ENCODE measurements at regions not wholly inside any gene's neighbourhood (a gene's known extent, or its start where the extent isn't known, plus 50 kb on each side); places are given as distances from the start of the nearest gene placed in this dataset.

GRCh38 chr10:78299851-78300468, 266.3 kb downstream of the RPS24 start:
- TF ChIP-seq CTCF (IDR thresholded peaks at IDR 0.05; ENCODE audit: low read length) (no peak), EZH2 (IDR thresholded peaks at IDR 0.05; ENCODE audit: borderline replicate concordance, low read length) (no peak)

GRCh38 chr10:78300526-78300925, 266.9 kb downstream of the RPS24 start:
- H2AFZ ChIP-seq (ENCODE audit: low read length), result no peak overlapping the region

More at GRCh38 chr10:78299851-78300468, 266.3 kb downstream of the RPS24 start:
- H3K9me3 ChIP-seq (ENCODE audit: low read length), result peaks cover 3% of the 10 kb centered on the region; the same call in 1 of the 2 replicates
- no peak overlapping the region for H3K4me3 ChIP-seq (ENCODE audit: low read depth, low read length, poor library complexity, severe bottlenecking)
- H3K36me3 ChIP-seq (ENCODE audit: insufficient read depth, low read length), result no peaks in the 10 kb centered on the region
- H3K4me1 ChIP-seq (ENCODE audit: insufficient read depth, low read length, severe bottlenecking), result peaks cover 11% of the 10 kb centered on the region
- H3K27ac ChIP-seq (ENCODE audit: low read depth, low read length, poor library complexity, severe bottlenecking), result no peak overlapping the region
- H4K20me1 ChIP-seq (ENCODE audit: insufficient read depth, low read length), result no peaks in the 10 kb centered on the region
- H3K9me2 ChIP-seq (ENCODE audit: low read depth, low read length), result no peaks in the 10 kb centered on the region
- no peaks in the 10 kb centered on the region for H3K79me2 ChIP-seq (ENCODE audit: insufficient read depth, low read length)
- H3K27me3 ChIP-seq (ENCODE audit: insufficient read depth, low read length), result no peaks in the 10 kb centered on the region
- H3F3A ChIP-seq (ENCODE audit: insufficient read depth, low read length), result no peaks in the 10 kb centered on the region
- no peak overlapping the region for H3K4me2 ChIP-seq (ENCODE audit: low read length)
- H2AFZ ChIP-seq (ENCODE audit: low read length), result no peak overlapping the region
- H3K9ac ChIP-seq (ENCODE audit: low read length), result no peak overlapping the region

GRCh38 chr10:78301481-78301880, 267.8 kb downstream of the RPS24 start:
- Histone ChIP-seq H3K27ac (ENCODE audit: low read depth, low read length, poor library complexity, severe bottlenecking) (no peak overlapping the region), H3K4me2 (ENCODE audit: low read length) (no peak overlapping the region), H3K36me3 (ENCODE audit: insufficient read depth, low read length) (no peaks in the 10 kb centered on the region), H2AFZ (ENCODE audit: low read length) (no peak overlapping the region), H3F3A (ENCODE audit: insufficient read depth, low read length) (no peaks in the 10 kb centered on the region), H3K9me2 (ENCODE audit: low read depth, low read length) (no peaks in the 10 kb centered on the region), H4K20me1 (ENCODE audit: insufficient read depth, low read length) (no peaks in the 10 kb centered on the region), H3K9ac (ENCODE audit: low read length) (no peak overlapping the region), H3K4me1 (ENCODE audit: insufficient read depth, low read length, severe bottlenecking) (peaks cover 11% of the 10 kb centered on the region), H3K9me3 (ENCODE audit: low read length) (peaks cover 3% of the 10 kb centered on the region; the same call in 1 of the 2 replicates), H3K4me3 (ENCODE audit: low read depth, low read length, poor library complexity, severe bottlenecking) (no peak overlapping the region), H3K79me2 (ENCODE audit: insufficient read depth, low read length) (no peaks in the 10 kb centered on the region), H3K27me3 (ENCODE audit: insufficient read depth, low read length) (no peaks in the 10 kb centered on the region)
- TF ChIP-seq CTCF (IDR thresholded peaks at IDR 0.05; ENCODE audit: low read length) (no peak), EZH2 (IDR thresholded peaks at IDR 0.05; ENCODE audit: borderline replicate concordance, low read length) (no peak)

More at GRCh38 chr10:78300526-78300925, 266.9 kb downstream of the RPS24 start:
- Histone ChIP-seq H3K27me3 (ENCODE audit: insufficient read depth, low read length) (no peaks in the 10 kb centered on the region), H3K36me3 (ENCODE audit: insufficient read depth, low read length) (no peaks in the 10 kb centered on the region), H3K9me3 (ENCODE audit: low read length) (peaks cover 3% of the 10 kb centered on the region; the same call in 1 of the 2 replicates), H3K4me3 (ENCODE audit: low read depth, low read length, poor library complexity, severe bottlenecking) (no peak overlapping the region), H4K20me1 (ENCODE audit: insufficient read depth, low read length) (no peaks in the 10 kb centered on the region), H3K9ac (ENCODE audit: low read length) (no peak overlapping the region), H3K4me2 (ENCODE audit: low read length) (no peak overlapping the region), H3F3A (ENCODE audit: insufficient read depth, low read length) (no peaks in the 10 kb centered on the region), H3K79me2 (ENCODE audit: insufficient read depth, low read length) (no peaks in the 10 kb centered on the region), H3K9me2 (ENCODE audit: low read depth, low read length) (no peaks in the 10 kb centered on the region), H3K4me1 (ENCODE audit: insufficient read depth, low read length, severe bottlenecking) (peaks cover 11% of the 10 kb centered on the region), H3K27ac (ENCODE audit: low read depth, low read length, poor library complexity, severe bottlenecking) (no peak overlapping the region)
- TF ChIP-seq CTCF (IDR thresholded peaks at IDR 0.05; ENCODE audit: low read length) (no peak), EZH2 (IDR thresholded peaks at IDR 0.05; ENCODE audit: borderline replicate concordance, low read length) (no peak)
